HEK293T (cell line): ENCODE measurements at regions not wholly inside any gene's neighbourhood (a gene's known extent, or its start where the extent isn't known, plus 50 kb on each side); places are given as distances from the start of the nearest gene placed in this dataset.
"Not testable (repeated sequence)": the region's sequence is repeated elsewhere in the genome, so short reads cannot be mapped to it uniquely, and the experiment has no call there.

Source experiments
- BHLHE40 ChIP-seq: fragments of 450-650 bp; IDR thresholded peaks from 2 replicates; pipeline ENCODE4 v1.6.1; 2016; ENCODE audit warnings: mild to moderate bottlenecking, moderate library complexity, borderline replicate concordance
- FOXA1 ChIP-seq: fragments of 450-650 bp; IDR thresholded peaks from 2 replicates; pipeline ENCODE4 v1.6.1; 2016; ENCODE audit warnings: mild to moderate bottlenecking
- FOXM1 ChIP-seq: fragments of 450-650 bp; IDR thresholded peaks from 2 replicates; pipeline ENCODE4 v1.6.1; 2017; ENCODE audit warnings: mild to moderate bottlenecking, borderline replicate concordance
- L3MBTL2 ChIP-seq: fragments of 450-650 bp; conservative IDR thresholded peaks from 2 replicates; pipeline ENCODE4 v1.6.1; 2016; ENCODE audit warnings: mild to moderate bottlenecking
- NFRKB ChIP-seq: fragments of 450-650 bp; IDR thresholded peaks from 2 replicates; pipeline ENCODE4 v1.6.1; 2016; ENCODE audit warnings: mild to moderate bottlenecking, moderate library complexity
- SP1 ChIP-seq: fragments of 450-650 bp; IDR thresholded peaks from 2 replicates; pipeline ENCODE4 v1.6.1; 2017
- SUZ12 ChIP-seq: fragments of 450-650 bp; IDR thresholded peaks from 2 replicates; pipeline ENCODE4 v1.6.1; 2016; ENCODE audit warnings: mild to moderate bottlenecking
- ZNF384 ChIP-seq: fragments of 450-650 bp; IDR thresholded peaks from 2 replicates; pipeline ENCODE4 v1.6.1; 2016

DNA sequence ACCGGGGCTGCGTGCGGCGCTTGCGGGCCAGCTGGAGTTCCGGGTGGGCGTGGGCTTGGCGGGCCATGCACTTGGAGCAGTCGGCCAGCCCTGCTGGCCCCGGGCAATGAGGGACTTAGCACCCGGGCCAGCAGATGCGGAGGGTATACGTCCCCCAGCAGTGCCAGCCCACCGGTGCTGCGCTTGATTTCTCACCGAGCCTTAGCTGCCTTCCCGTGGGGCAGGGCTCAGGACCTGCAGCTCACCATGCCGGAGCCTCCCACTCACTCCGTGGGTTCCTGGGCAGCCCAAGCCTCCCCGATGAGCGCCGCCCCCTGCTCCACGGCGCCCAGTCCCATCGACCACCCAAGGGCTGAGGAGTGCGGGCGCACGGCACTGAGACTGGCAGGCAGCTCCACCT is 51.4 kb upstream of the INPP4B start:
- TF ChIP-seq SUZ12, NFRKB, FOXA1, SP1, BHLHE40, FOXM1, L3MBTL2, ZNF384: not testable (repeated sequence)
